ENCODE measurements at regions not wholly inside any gene's neighbourhood (a gene's known extent, or its start where the extent isn't known, plus 50 kb on each side); places are given as distances from the start of the nearest gene placed in this dataset.
"Not testable (repeated sequence)": the region's sequence is repeated elsewhere in the genome, so short reads cannot be mapped to it uniquely, and the experiment has no call there.

DNA sequence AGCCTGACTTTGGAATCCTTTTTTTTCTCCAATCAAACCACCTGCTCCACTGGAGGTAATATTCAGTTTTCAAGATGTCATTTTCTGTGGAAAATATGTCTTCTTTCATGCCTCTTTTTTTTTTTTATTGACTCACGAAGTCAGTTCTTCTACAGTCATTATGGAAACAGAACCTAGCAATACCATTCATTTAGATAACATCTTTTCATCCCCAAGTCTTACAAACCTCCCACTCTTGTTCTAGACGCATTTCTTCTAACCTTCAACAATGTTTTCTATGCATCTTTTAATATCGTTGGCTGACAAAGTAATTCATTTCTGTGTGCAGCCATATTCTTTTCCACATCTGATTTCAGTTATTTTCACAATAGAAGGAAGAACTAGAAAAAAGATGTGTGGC, 474.3 kb upstream of the CCDC196 start:
- DNase-seq (ENCODE audit: low read depth in 2 of 2) = no peak

- DNase-seq (ENCODE audit: low read depth in 2 of 2) = not testable (repeated sequence)
Measured at GRCh38 chr14:66013607-66014006, 472.6 kb upstream of the CCDC196 start.

DNA sequence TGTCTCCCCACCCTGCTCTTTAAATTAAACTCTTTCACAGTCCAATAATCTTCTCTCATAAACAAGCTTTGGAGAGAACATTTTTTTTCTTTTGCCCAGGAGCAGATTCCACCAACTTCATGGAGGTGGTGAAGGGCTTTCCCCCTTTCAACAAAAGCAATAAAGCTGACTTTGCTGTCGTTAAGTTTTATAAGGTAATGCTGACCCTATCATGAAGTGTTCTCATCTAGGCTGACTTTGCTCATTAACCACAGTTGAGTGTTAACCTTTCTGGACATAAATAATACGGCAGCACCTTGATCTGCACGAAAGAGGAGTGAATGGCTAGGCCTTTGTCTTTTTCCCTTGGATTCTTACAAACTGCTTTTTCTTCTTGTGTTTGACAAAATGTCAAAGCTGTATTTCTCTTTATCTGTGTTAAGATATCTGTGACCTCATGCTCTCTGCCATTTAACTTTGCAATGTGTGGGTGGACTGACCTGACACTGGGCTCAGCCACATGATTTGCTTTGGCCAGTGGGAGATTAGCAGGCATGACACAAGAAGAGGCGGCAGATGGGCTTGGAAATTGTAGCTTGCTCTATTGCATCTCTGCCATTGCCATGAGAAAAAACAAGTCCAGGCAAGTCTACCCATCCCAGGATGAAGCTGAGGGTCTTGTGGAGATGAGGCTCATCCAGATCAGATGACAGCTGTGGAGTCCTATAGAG, 470.9 kb upstream of the CCDC196 start:
- DNase-seq (ENCODE audit: low read depth in 2 of 2) = no peak

GRCh38 chr14:66017927-66018326, 468.2 kb upstream of the CCDC196 start:
- no peak for DNase-seq (ENCODE audit: low read depth in 2 of 2)

- DNase-seq (ENCODE audit: low read depth in 2 of 2) = no peak
Measured at GRCh38 chr14:66022526-66022925, 463.6 kb upstream of the CCDC196 start.

DNA sequence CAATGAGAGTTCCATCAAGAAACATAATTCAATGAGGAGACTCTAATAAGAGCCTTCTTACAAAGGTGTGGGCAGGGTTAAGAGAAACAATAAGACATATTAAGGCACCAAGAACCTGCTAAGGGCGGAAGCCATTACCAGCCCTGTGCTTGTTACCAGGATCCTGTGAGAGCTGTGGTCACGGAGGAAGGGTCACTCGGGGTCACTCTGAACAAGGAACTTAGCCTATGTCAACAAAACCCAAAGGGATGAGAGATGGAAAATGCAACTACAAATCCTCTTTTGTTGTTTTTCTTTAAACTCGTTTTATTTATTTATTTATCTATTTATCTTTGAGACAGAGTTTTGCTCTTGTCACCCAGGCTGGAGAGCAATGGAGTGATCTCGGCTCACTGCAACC, 460.4 kb upstream of the CCDC196 start:
- no peak for DNase-seq (ENCODE audit: low read depth in 2 of 2)

GRCh38 chr14:66031981-66032380, 454.2 kb upstream of the CCDC196 start:
- not testable (repeated sequence) for DNase-seq (ENCODE audit: low read depth in 2 of 2)

DNA sequence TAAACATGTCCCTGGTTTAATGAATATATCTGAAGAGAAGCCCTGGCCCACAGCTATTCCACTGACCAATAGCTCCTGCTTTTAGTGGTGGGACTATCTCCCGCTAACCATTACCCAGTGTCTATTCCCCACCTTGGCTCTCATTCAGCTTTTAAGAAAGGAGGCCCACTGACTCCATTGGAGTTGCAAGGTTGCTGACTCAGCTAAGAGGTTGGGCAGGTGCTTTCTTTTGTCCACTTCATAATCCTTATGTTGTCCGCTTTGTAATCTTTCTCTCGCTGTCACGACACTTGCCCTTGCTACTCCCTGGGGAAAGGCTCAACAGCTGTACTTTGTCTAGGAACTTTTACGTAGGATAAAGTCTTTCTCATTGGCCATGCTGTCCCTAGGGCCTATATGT, 453.4 kb upstream of the CCDC196 start:
- DNase-seq (ENCODE audit: low read depth in 2 of 2) = no peak

DNA sequence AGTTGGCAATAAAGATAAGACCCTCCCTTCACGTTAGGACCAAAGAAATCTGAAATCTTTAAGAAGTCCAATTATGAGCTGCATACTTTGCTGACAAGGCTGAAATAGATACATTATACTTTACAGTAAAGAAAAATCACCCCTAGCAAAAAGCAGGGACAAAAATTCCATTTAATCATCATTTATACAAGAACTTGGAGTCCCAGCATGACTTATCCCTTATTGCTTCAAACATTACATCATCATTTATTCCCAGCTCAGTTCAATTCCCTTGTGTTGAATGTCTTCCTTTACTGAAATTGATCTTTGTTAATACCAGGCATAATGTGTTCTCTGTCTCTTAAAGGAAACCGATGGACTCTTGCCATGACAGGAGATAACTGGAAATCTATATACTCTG, 449.6 kb upstream of the CCDC196 start:
- DNase-seq (ENCODE audit: low read depth in 2 of 2) = no peak

GRCh38 chr14:66037361-66037760, 448.8 kb upstream of the CCDC196 start:
- DNase-seq (ENCODE audit: low read depth in 2 of 2) = no peak

DNA sequence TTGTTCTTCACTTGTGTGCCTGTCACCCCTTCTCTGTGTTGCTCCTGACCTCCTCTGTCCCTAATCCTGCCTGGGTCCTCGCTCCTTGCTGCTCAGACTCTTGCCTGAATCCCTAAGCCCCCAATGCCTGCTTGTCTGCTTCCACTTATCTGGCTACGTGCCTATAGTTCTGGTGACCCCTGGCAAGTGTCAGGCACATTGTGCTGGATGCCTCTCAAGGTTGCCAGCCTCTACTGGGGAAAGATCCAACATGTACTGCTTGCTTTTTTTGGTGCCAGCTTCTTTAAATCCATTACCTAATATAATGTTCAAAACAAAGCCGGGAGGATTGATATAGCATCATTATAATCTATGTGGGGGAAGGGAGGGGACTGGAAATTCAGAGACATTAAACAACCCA, 448.0 kb upstream of the CCDC196 start:
- DNase-seq (ENCODE audit: low read depth in 2 of 2) = no peak

- DNase-seq (ENCODE audit: low read depth in 2 of 2) = no peak
Measured at GRCh38 chr14:66038618-66039017, 447.6 kb upstream of the CCDC196 start.

DNA sequence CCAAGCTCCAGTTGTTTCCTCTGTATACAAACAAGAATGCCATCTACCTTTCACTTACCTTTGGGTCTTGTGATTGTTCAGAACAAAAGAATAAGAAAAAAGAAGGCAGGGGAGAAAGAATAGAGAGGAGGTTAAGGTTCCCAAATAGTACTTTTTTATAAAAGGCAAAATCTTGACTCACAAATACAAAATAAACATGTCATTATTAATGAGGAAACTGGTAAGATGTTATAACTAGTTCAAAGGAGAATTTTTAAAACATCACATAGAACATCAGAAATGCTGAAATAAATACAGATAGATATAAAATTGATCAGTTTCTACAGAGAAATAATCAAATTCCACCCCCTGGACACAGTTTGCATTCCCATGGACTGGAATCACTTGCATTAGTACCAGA, 446.7 kb upstream of the CCDC196 start:
- DNase-seq (ENCODE audit: low read depth in 2 of 2) = no peak

DNA sequence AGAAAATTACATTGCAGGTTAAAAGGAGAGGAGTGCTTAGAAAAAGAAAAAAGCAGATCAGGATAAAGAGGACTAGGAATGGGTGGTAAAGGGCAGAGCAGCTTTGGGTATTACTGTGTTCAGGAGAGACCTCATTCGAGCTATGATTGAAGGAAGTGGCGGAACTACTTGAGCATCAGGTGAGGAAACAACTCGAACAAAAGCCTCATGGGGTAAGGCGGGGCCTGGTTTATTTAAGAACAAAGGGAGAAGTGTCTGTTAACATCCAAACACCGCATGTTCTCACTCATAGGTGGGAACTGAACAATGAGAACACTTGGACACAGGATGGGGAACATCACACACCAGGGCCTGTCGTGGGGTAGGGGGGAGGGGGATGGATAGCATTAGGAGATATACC, 444.6 kb upstream of the CCDC196 start:
- no peak for DNase-seq (ENCODE audit: low read depth in 2 of 2)

- no peak for DNase-seq (ENCODE audit: low read depth in 2 of 2)
Measured at GRCh38 chr14:66043921-66044320, 442.2 kb upstream of the CCDC196 start.

- no peak for DNase-seq (ENCODE audit: low read depth in 2 of 2)
Measured at GRCh38 chr14:66045572-66046021, 440.6 kb upstream of the CCDC196 start.

DNA sequence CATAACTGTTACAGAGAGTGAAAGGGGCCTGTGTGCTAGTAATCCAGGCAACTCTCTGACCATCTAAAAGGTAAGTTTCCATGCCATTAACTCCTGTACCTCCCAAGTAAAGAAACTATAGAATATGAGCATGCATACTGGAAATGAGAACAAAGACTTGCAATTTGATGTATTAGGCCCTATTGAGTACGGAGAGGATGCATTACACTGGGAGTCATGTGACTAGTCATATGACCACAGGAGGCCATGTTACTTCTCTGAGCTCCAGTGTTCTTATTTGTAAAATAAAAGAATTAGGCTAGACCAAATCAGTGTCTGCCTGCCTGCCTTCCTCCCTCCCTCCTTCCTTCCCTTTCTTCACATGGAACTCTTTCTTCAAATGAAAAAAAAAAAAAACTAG, 440.1 kb upstream of the CCDC196 start:
- no peak for DNase-seq (ENCODE audit: low read depth in 2 of 2)

DNA sequence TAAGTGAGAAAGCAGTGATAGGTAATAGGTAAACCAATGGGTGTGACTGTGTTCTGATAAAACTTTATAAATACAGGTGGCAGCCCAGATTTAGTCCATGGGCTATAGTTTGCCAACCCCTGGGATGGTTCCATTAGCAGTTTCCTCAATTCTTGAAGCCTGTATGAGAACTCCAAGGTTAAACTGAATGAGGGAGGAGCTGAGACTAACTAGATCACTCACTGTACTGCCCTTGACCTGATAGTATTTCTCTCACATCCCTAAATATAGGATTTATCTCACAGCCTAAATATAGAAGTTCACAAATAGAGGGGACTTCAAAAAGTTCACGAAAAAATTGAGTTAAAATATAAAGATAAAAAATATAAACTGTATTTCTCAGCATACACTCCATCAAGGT, 439.6 kb upstream of the CCDC196 start:
- DNase-seq (ENCODE audit: low read depth in 2 of 2) = no peak

DNA sequence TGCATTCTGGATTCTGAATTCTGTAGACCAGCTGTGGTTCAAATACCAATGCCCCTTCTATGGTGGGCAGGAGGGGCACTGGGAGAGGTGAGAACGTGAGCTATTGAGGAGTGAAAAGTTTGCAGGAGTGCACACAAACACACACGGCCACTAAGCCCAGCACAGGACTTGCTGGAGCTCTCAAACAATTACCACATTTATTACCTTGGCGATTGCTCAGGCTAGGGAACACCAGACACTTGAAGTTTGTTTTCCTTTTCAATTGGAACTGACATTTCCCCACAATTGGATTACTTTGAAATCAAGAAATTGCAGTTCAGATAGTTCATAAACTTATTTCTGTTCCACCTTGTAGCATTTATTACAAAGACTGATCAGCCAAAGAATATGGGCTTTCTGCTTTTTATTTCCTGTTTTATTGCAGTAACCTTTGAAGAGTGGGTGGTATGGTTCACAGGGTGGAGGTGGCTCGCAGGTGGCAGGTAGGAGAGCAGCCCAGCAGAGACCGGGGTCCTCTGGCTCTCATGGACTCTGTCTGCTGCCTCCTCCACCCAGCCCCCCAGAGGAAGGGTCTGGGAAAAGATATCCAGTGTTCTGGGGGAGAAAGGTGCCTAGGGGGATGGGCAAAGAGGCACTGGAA, 429.8 kb upstream of the CCDC196 start:
- no peak for DNase-seq (ENCODE audit: low read depth in 2 of 2)

GRCh38 chr14:66056926-66057552, 429.1 kb upstream of the CCDC196 start:
- DNase-seq (ENCODE audit: low read depth in 2 of 2) = no peak

DNA sequence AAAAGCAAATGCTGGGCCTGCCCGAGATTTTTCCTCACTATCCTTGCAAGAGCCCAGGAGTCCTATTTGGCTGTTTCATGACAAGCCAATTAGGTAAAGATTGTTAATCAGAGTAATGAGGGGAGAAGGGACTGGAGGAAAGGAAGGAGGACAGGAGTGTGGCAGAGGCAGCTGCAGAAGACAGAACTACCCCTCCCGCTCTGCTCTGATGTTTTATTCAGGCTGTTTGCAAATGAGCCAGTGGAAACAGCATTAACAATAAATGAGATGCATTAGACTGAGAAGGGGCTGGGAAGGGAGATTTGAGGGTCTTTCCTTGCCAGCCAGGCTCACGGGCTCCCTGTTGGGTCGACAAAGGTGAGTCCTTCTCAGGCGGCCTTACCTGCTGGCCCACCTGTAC, 421.0 kb upstream of the CCDC196 start:
- DNase-seq (ENCODE audit: low read depth in 2 of 2) = no peak

GRCh38 chr14:66066981-66067776, 419.0 kb upstream of the CCDC196 start:
- DNase-seq (ENCODE audit: low read depth in 2 of 2) = no peak

Data from stimulated activated CD8-positive, alpha-beta memory T cell treated with anti-CD3 and anti-CD28 coated beads, Interleukin-7, amount 100 ng/mL, for 4 hours (primary cell).